Common myeloid progenitor, CD34-positive (primary cell): ENCODE measurements at regions not wholly inside any gene's neighbourhood (a gene's known extent, or its start where the extent isn't known, plus 50 kb on each side); places are given as distances from the start of the nearest gene placed in this dataset.

Experiments used
- CTCF ChIA-PET: fragments of 350-600 bp; sonication (Branson Sonifier 250); formaldehyde crosslinking; loops from one replicate; lab custom pipeline; 2021; ENCODE audit warnings: antibody characterized with exemption; lab: Charles Lee
- POLR2A ChIA-PET: fragments of 350-600 bp; sonication (Branson Sonifier 250); formaldehyde crosslinking; loops from one replicate; lab custom pipeline; 2021; ENCODE audit warnings: antibody characterized with exemption; lab: Charles Lee
- DNase-seq, 3 donors: peaks; one replicate each; pipeline versions ENCODE4 v3.0.0 to v3.0.0-alpha.2; 2013
- H3K27ac ChIP-seq, 2 experiments: 1 replicate in 1 of 2; 2 replicates in 1 of 2; pipeline ENCODE4 v1.7.0; 2013; ENCODE audit warnings: inconsistent platforms in 2 of 2, low read length in 2 of 2, mild to moderate bottlenecking in 2 of 2, low read depth in 1 of 2, moderate library complexity in 1 of 2; ENCODE audit not compliant: severe bottlenecking in 2 of 2, insufficient read depth in 1 of 2, poor library complexity in 1 of 2
- H3K27me3 ChIP-seq, 5 experiments: replicated peaks in 2 of 5; 1 replicate in 3 of 5; 2 replicates in 2 of 5; pipeline versions ENCODE4 v1.6.1 to v1.7.0; 2013; ENCODE audit warnings: low read length in 4 of 5, mild to moderate bottlenecking in 2 of 5, moderate library complexity in 2 of 5, inconsistent platforms in 1 of 5; ENCODE audit not compliant: insufficient read depth in 5 of 5, control insufficient read depth in 4 of 5
- H3K36me3 ChIP-seq, 4 experiments: 1 replicate in 2 of 4; 2 replicates in 2 of 4; pipeline versions ENCODE4 v1.6.1 to v1.7.0; 2013; ENCODE audit warnings: low read length in 3 of 4, control low read depth in 1 of 4, mild to moderate bottlenecking in 1 of 4; ENCODE audit not compliant: control insufficient read depth in 4 of 4, insufficient read depth in 4 of 4
- H3K4me1 ChIP-seq, 4 experiments: 1 replicate in 3 of 4; 2 replicates in 1 of 4; pipeline versions ENCODE4 v1.6.1 to v1.7.1; 2013; ENCODE audit warnings: low read length in 3 of 4, mild to moderate bottlenecking in 3 of 4, control low read depth in 1 of 4, inconsistent platforms in 1 of 4, moderate library complexity in 1 of 4; ENCODE audit not compliant: control insufficient read depth in 4 of 4, insufficient read depth in 4 of 4; ENCODE audit errors: control extremely low read depth in 1 of 4
- H3K4me3 ChIP-seq, 7 experiments: 1 replicate in 4 of 7; 2 replicates in 3 of 7; pipeline versions ENCODE4 v1.5.1 to v1.7.0; 2013; ENCODE audit warnings: mild to moderate bottlenecking in 7 of 7, low read length in 6 of 7, moderate library complexity in 6 of 7, inconsistent platforms in 2 of 7, low read depth in 2 of 7, control low read depth in 1 of 7; ENCODE audit not compliant: insufficient read depth in 4 of 7, control insufficient read depth in 1 of 7; ENCODE audit errors: extremely low read depth in 1 of 7
- H3K9me3 ChIP-seq, 5 experiments: 1 replicate in 4 of 5; 2 replicates in 1 of 5; pipeline versions ENCODE4 v1.6.1 to v1.7.1; 2013; ENCODE audit warnings: low read length in 4 of 5, mild to moderate bottlenecking in 2 of 5, inconsistent platforms in 1 of 5, low read depth in 1 of 5, moderate library complexity in 1 of 5; ENCODE audit not compliant: control insufficient read depth in 4 of 5, insufficient read depth in 2 of 5; ENCODE audit errors: control extremely low read depth in 1 of 5
- WGBS: methylation state at CpG from one replicate; pipeline ENCODE4 v1.1.5; 2013; ENCODE audit not compliant: insufficient coverage; 5-methylcytosine and 5-hydroxymethylcytosine counted together

DNA sequence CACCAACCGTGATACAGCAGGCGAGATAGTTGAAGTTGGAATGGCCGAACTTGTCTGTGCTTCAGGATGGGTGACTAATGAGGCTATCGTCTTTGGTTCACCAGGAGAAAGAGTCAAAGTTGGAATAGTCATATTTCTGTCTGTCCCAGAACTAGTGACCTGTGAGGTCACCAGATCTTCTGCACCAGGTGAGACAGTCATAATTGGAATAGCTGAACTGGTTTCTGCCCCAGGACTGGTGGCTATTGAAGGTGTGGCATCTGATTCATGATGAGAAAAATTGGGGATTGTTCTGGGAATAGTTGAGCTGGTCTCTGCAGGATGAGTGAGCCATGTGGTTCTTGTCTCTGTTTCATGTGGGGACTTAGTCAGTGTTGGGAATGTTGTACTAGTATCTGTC is 71.6 kb downstream of the MUC16 start:
- H3K4me1 ChIP-seq = no peaks in the 10 kb centered on the region
- no peaks in the 10 kb centered on the region for H3K36me3 ChIP-seq
- no peak overlapping the region for H3K4me3 ChIP-seq
- no peaks in the 10 kb centered on the region for H3K27me3 ChIP-seq
- no peaks in the 10 kb centered on the region for H3K9me3 ChIP-seq
- no peak overlapping the region for H3K27ac ChIP-seq
- DNase-seq = no peak
- CTCF ChIA-PET = no interaction called here
- WGBS = 86% methylated on average over 4 of the region's 4 CpGs
- POLR2A ChIA-PET = no interaction called here
